ENCODE measurements at regions not wholly inside any gene's neighbourhood (a gene's known extent, or its start where the extent isn't known, plus 50 kb on each side); places are given as distances from the start of the nearest gene placed in this dataset.

DNA sequence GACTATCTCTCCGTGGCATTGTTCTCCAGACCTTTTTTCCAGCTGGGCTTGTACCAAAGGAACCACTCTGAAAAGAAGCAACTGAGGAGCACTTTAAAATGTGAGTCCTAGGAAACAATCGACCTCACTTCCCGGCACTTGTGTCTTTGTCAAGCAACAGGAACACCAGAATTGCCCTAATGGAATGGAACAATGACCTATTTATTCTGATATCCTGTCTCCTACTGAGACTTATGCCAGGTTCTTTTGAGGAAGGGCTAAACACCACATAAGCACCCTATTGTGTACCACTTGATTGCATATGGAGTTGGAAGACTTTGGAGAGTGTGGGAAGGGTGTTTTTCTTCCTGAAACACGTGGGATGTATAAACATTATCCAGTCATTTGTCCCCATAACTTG, 56.8 kb upstream of the TGFBR2 start:
- Mint-ChIP-seq H3K27me3 (ENCODE audit: low read depth) (no peaks in the 10 kb centered on the region), H3K36me3 (peaks cover 14% of the 10 kb centered on the region), H3K27ac (peak overlapping the region; percentile 80), H3K4me1 (peaks cover 70% of the 10 kb centered on the region), H3K4me3 (no peak overlapping the region), H3K9me3 (peaks cover 22% of the 10 kb centered on the region)
- no peak for DNase-seq (ENCODE audit: low spot score)
- POLR2A ChIA-PET = interaction anchor here (0.9 kb wide), 1 partner anchor 67 kb away, joined by 3 read pairs; no protein-coding TSS in a partner anchor
- ATAC-seq = peak; percentile 73
- CTCF ChIA-PET = no interaction called here
- TF ChIP-seq CREM (CRISPR knock-in tag; IDR thresholded peaks at IDR 0.05) (no peak), HMGXB4 (CRISPR knock-in tag; IDR thresholded peaks at IDR 0.05) (no peak), USF2 (CRISPR knock-in tag; IDR thresholded peaks at IDR 0.05) (0 out of 2 replicates have a peak, but pooled peaks have one; percentile 31), ATF3 (CRISPR knock-in tag; conservative IDR thresholded peaks at IDR 0.05) (no peak), NR3C1 (CRISPR knock-in tag; conservative IDR thresholded peaks at IDR 0.05; ENCODE audit: low read depth) (no peak), NR2C2 (CRISPR knock-in tag; IDR thresholded peaks at IDR 0.05) (no peak), E2F5 (CRISPR knock-in tag; IDR thresholded peaks at IDR 0.05) (no peak), ZBTB21 (CRISPR knock-in tag; IDR thresholded peaks at IDR 0.05; ENCODE audit: borderline replicate concordance) (no peak; the same call in 1 of the 2 replicates), IRF1 (CRISPR knock-in tag; IDR thresholded peaks at IDR 0.05) (no peak), TEAD1 (CRISPR knock-in tag; IDR thresholded peaks at IDR 0.05) (peak; percentile 76; the same call in 1 of the 2 replicates), NFE2L1 (CRISPR knock-in tag; IDR thresholded peaks at IDR 0.05) (0 out of 2 replicates have a peak, but pooled peaks have one; percentile 56), ZNF423 (CRISPR knock-in tag; IDR thresholded peaks at IDR 0.05) (peak; percentile 77), KAT7 (CRISPR knock-in tag; IDR thresholded peaks at IDR 0.05; ENCODE audit: borderline replicate concordance) (no peak), GTF2I (CRISPR knock-in tag; conservative IDR thresholded peaks at IDR 0.05) (no peak), ATF1 (CRISPR knock-in tag; IDR thresholded peaks at IDR 0.05) (no peak), SOX15 (CRISPR knock-in tag; IDR thresholded peaks at IDR 0.05) (no peak)
- TF ChIP-seq, protein P1, sequence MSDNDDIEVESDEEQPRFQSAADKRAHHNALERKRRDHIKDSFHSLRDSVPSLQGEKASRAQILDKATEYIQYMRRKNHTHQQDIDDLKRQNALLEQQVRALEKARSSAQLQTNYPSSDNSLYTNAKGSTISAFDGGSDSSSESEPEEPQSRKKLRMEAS (CRISPR knock-in tag; IDR thresholded peaks at IDR 0.05) = no peak
- TF ChIP-seq, protein P2, sequence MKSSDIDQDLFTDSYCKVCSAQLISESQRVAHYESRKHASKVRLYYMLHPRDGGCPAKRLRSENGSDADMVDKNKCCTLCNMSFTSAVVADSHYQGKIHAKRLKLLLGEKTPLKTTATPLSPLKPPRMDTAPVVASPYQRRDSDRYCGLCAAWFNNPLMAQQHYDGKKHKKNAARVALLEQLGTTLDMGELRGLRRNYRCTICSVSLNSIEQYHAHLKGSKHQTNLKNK (CRISPR knock-in tag; IDR thresholded peaks at IDR 0.05) = peak; percentile 83; the same call in 1 of the 2 replicates
- TF ChIP-seq, protein P3, sequence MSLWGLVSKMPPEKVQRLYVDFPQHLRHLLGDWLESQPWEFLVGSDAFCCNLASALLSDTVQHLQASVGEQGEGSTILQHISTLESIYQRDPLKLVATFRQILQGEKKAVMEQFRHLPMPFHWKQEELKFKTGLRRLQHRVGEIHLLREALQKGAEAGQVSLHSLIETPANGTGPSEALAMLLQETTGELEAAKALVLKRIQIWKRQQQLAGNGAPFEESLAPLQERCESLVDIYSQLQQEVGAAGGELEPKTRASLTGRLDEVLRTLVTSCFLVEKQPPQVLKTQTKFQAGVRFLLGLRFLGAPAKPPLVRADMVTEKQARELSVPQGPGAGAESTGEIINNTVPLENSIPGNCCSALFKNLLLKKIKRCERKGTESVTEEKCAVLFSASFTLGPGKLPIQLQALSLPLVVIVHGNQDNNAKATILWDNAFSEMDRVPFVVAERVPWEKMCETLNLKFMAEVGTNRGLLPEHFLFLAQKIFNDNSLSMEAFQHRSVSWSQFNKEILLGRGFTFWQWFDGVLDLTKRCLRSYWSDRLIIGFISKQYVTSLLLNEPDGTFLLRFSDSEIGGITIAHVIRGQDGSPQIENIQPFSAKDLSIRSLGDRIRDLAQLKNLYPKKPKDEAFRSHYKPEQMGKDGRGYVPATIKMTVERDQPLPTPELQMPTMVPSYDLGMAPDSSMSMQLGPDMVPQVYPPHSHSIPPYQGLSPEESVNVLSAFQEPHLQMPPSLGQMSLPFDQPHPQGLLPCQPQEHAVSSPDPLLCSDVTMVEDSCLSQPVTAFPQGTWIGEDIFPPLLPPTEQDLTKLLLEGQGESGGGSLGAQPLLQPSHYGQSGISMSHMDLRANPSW (CRISPR knock-in tag; conservative IDR thresholded peaks at IDR 0.05; ENCODE audit: low read depth) = no peak
- TF ChIP-seq, protein P4, sequence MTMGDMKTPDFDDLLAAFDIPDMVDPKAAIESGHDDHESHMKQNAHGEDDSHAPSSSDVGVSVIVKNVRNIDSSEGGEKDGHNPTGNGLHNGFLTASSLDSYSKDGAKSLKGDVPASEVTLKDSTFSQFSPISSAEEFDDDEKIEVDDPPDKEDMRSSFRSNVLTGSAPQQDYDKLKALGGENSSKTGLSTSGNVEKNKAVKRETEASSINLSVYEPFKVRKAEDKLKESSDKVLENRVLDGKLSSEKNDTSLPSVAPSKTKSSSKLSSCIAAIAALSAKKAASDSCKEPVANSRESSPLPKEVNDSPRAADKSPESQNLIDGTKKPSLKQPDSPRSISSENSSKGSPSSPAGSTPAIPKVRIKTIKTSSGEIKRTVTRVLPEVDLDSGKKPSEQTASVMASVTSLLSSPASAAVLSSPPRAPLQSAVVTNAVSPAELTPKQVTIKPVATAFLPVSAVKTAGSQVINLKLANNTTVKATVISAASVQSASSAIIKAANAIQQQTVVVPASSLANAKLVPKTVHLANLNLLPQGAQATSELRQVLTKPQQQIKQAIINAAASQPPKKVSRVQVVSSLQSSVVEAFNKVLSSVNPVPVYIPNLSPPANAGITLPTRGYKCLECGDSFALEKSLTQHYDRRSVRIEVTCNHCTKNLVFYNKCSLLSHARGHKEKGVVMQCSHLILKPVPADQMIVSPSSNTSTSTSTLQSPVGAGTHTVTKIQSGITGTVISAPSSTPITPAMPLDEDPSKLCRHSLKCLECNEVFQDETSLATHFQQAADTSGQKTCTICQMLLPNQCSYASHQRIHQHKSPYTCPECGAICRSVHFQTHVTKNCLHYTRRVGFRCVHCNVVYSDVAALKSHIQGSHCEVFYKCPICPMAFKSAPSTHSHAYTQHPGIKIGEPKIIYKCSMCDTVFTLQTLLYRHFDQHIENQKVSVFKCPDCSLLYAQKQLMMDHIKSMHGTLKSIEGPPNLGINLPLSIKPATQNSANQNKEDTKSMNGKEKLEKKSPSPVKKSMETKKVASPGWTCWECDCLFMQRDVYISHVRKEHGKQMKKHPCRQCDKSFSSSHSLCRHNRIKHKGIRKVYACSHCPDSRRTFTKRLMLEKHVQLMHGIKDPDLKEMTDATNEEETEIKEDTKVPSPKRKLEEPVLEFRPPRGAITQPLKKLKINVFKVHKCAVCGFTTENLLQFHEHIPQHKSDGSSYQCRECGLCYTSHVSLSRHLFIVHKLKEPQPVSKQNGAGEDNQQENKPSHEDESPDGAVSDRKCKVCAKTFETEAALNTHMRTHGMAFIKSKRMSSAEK (CRISPR knock-in tag; IDR thresholded peaks at IDR 0.05; ENCODE audit: borderline replicate concordance) = no peak
- TF ChIP-seq, protein P5, sequence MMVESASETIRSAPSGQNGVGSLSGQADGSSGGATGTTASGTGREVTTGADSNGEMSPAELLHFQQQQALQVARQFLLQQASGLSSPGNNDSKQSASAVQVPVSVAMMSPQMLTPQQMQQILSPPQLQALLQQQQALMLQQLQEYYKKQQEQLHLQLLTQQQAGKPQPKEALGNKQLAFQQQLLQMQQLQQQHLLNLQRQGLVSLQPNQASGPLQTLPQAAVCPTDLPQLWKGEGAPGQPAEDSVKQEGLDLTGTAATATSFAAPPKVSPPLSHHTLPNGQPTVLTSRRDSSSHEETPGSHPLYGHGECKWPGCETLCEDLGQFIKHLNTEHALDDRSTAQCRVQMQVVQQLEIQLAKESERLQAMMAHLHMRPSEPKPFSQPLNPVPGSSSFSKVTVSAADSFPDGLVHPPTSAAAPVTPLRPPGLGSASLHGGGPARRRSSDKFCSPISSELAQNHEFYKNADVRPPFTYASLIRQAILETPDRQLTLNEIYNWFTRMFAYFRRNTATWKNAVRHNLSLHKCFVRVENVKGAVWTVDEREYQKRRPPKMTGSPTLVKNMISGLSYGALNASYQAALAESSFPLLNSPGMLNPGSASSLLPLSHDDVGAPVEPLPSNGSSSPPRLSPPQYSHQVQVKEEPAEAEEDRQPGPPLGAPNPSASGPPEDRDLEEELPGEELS (CRISPR knock-in tag; IDR thresholded peaks at IDR 0.05) = peak; percentile 65; the same call in 1 of the 2 replicates
